Glutamatergic neuron (in vitro differentiated cells): ENCODE measurements at regions not wholly inside any gene's neighbourhood (a gene's known extent, or its start where the extent isn't known, plus 50 kb on each side); places are given as distances from the start of the nearest gene placed in this dataset.

ENCODE experiments used
- DNase-seq: peaks from one replicate; pipeline ENCODE4 v3.0.0; 2022
- H3K27ac Mint-ChIP-seq: one replicate; pipeline ENCODE4 v1.8.0; 2020; ENCODE audit warnings: mild to moderate bottlenecking, mixed read lengths, inconsistent platforms; ENCODE audit not compliant: unreplicated experiment
- H3K27me3 Mint-ChIP-seq: one replicate; pipeline ENCODE4 v1.8.0; 2020; ENCODE audit warnings: mild to moderate bottlenecking, moderate library complexity, mixed read lengths, inconsistent platforms; ENCODE audit not compliant: unreplicated experiment
- H3K36me3 Mint-ChIP-seq: one replicate; pipeline ENCODE4 v1.8.0; 2020; ENCODE audit warnings: mild to moderate bottlenecking, mixed read lengths, inconsistent platforms; ENCODE audit not compliant: unreplicated experiment
- H3K4me1 Mint-ChIP-seq: one replicate; pipeline ENCODE4 v1.8.0; 2020; ENCODE audit warnings: mild to moderate bottlenecking, low read depth, mixed read lengths, inconsistent platforms; ENCODE audit not compliant: unreplicated experiment
- H3K4me3 Mint-ChIP-seq: one replicate; pipeline ENCODE4 v1.8.0; 2020; ENCODE audit warnings: mild to moderate bottlenecking, mixed read lengths, inconsistent platforms; ENCODE audit not compliant: unreplicated experiment
- H3K9me3 Mint-ChIP-seq: one replicate; pipeline ENCODE4 v1.8.0; 2020; ENCODE audit warnings: mild to moderate bottlenecking, moderate library complexity, mixed read lengths, inconsistent platforms; ENCODE audit not compliant: unreplicated experiment
- TF ChIP-seq, protein P1 (sequence below): fragments of 200-600 bp; sonication (generic); IDR thresholded peaks from one replicate; pipeline ENCODE4 v1.5.0; 2021; ENCODE audit not compliant: partially characterized antibody, unreplicated experiment

DNA sequence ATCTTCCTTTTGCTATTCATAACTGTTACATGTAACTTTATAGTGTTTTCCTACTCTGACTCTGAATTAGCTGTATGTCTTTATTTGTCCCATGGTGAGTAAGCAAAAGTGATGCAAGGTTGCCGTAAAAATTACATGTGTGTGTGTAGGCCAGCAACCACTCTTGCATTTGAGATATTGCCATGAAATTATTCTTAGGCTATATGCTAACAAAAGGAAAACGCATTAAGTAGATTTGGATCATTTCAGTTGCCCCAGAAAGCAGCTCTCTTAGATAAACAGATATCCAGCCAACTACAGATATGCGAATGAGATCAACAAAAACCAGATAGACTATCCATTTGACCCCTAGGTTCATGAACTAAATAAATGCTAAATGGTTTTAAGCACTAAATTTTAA is 73.6 kb downstream of the CYLC2 start:
- TF ChIP-seq, protein P1, sequence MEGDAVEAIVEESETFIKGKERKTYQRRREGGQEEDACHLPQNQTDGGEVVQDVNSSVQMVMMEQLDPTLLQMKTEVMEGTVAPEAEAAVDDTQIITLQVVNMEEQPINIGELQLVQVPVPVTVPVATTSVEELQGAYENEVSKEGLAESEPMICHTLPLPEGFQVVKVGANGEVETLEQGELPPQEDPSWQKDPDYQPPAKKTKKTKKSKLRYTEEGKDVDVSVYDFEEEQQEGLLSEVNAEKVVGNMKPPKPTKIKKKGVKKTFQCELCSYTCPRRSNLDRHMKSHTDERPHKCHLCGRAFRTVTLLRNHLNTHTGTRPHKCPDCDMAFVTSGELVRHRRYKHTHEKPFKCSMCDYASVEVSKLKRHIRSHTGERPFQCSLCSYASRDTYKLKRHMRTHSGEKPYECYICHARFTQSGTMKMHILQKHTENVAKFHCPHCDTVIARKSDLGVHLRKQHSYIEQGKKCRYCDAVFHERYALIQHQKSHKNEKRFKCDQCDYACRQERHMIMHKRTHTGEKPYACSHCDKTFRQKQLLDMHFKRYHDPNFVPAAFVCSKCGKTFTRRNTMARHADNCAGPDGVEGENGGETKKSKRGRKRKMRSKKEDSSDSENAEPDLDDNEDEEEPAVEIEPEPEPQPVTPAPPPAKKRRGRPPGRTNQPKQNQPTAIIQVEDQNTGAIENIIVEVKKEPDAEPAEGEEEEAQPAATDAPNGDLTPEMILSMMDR, result no peak
- H3K9me3 Mint-ChIP-seq, result peaks cover 2% of the 10 kb centered on the region
- DNase-seq, result no peak
- H3K36me3 Mint-ChIP-seq, result no peaks in the 10 kb centered on the region
- H3K4me3 Mint-ChIP-seq, result no peak overlapping the region
- H3K27me3 Mint-ChIP-seq, result no peaks in the 10 kb centered on the region
- H3K27ac Mint-ChIP-seq, result no peak overlapping the region
- no peaks in the 10 kb centered on the region for H3K4me1 Mint-ChIP-seq

DNA sequence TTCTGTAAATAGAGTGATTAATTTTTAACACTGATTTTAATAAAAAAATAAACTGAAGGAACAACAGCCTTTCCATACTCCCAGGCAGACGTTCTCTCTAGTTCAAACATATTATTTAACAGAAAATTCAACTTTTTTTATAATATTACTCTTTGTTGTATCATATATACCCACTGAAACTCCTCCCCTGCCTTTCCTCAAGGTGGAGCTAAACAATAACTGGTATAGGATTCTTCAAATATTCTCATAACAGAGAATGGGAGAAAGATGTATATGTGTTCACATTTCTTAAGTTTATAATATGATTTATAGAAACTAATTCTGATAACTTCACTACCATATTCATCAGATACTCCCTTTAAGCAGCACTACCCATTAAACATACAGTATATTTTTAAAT is 83.4 kb downstream of the CYLC2 start:
- Mint-ChIP-seq H3K27ac (no peak overlapping the region), H3K36me3 (no peaks in the 10 kb centered on the region), H3K27me3 (no peaks in the 10 kb centered on the region), H3K4me1 (no peaks in the 10 kb centered on the region), H3K4me3 (no peak overlapping the region), H3K9me3 (no peaks in the 10 kb centered on the region)
- no peak for DNase-seq
- TF ChIP-seq, protein P1, result no peak

DNA sequence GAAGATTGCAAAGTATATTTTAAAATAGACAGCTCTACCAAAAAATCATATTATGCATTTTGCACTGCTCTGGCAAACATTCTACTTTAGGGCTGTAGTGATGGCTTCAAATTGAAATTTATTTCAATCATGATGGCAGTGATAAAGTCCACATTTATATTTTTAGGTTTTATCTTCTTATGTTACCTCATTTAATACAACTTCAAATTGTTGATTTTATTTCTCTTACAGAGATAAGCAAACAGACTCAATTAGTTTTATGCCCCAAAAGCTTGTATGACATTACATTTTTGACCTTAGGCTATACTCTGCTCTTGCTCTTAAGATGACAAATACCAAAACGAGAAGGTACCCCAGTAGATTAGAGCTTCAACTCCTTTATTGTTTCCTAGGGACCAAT is 87.4 kb downstream of the CYLC2 start:
- Mint-ChIP-seq H3K4me3 (no peak overlapping the region), H3K9me3 (no peaks in the 10 kb centered on the region), H3K27me3 (no peaks in the 10 kb centered on the region), H3K36me3 (no peaks in the 10 kb centered on the region), H3K4me1 (no peaks in the 10 kb centered on the region), H3K27ac (no peak overlapping the region)
- TF ChIP-seq, protein P1, result no peak
- DNase-seq, result no peak

DNA sequence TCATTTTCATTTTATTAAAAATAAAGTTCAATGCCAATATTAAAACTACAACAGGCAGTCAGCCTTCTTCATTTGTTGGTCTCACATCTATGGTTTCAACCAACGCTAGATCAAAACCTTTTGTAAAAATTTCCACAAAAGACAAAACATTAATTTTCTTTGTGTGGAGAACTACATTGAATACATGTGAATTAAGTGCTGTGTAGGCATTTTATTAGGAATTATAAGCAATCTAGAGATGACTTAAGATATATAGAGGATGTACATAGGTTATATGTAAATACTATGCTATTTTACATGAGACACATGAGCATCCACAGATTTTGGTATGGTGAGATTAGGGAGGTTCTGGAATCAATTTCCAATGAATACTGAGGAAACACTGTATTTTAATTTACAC is 94.2 kb downstream of the CYLC2 start:
- H3K4me1 Mint-ChIP-seq, result no peaks in the 10 kb centered on the region
- no peak overlapping the region for H3K27ac Mint-ChIP-seq
- DNase-seq, result no peak
- H3K36me3 Mint-ChIP-seq, result no peaks in the 10 kb centered on the region
- no peaks in the 10 kb centered on the region for H3K9me3 Mint-ChIP-seq
- TF ChIP-seq, protein P1, result no peak
- H3K27me3 Mint-ChIP-seq, result no peaks in the 10 kb centered on the region
- no peak overlapping the region for H3K4me3 Mint-ChIP-seq

DNA sequence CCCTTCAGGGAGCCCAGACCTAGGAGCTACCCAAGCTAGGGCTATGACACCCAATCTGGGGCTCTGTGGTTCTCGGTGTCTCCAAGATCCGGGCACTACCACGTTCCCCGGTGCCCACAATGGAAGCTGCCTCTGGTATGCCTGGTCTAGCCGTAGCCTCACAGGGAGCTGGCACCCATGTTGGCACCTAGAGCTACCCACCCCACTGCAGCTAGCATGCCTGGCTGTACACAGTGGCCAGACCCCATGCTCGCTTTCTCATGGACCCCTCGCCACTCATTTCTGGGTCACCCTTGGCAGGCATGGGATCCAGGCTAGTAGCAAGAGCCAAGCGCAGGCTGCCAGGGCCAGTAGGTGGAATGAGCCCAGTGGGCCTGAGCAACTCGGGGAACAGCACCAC is 109.0 kb downstream of the CYLC2 start:
- Mint-ChIP-seq H3K36me3 (no peaks in the 10 kb centered on the region), H3K9me3 (no peaks in the 10 kb centered on the region), H3K27ac (no peak overlapping the region), H3K4me1 (no peaks in the 10 kb centered on the region), H3K27me3 (no peaks in the 10 kb centered on the region), H3K4me3 (no peak overlapping the region)
- TF ChIP-seq, protein P1, result no peak
- DNase-seq, result no peak
